Left lung (tissue), 4 donors: ENCODE measurements at regions not wholly inside any gene's neighbourhood (a gene's known extent, or its start where the extent isn't known, plus 50 kb on each side); places are given as distances from the start of the nearest gene placed in this dataset.

ENCODE experiments used
- ATAC-seq: fragments of 200-7000 bp; cut with Tn5 transposase; one replicate; pipeline ENCODE4 v1.9.1; 2020; ENCODE audit warnings: moderate library complexity
- DNase-seq, 4 donors: peaks; one replicate each; pipeline ENCODE4 v3.0.0-alpha.2; 2013 to 2020
- H3K27ac ChIP-seq, 2 donors: fragments of 200-600 bp; sonication (generic) in 1 of 2; one replicate each; pipeline versions ENCODE4 v1.5.0 to v1.8.0; 2020 to 2021
- H3K27me3 ChIP-seq, 2 donors: fragments of 200-600 bp; sonication (generic) in 1 of 2; one replicate each; pipeline versions ENCODE4 v1.5.0 to v1.8.0; 2020 to 2021
- H3K36me3 ChIP-seq, 2 donors: fragments of 200-600 bp; sonication (generic) in 1 of 2; one replicate each; pipeline versions ENCODE4 v1.5.0 to v1.8.0; 2020 to 2021
- H3K4me1 ChIP-seq, 2 donors: fragments of 200-600 bp; one replicate each; pipeline ENCODE4 v1.8.0; 2021
- H3K4me3 ChIP-seq, 2 donors: fragments of 200-600 bp; sonication (generic) in 1 of 2; one replicate each; pipeline versions ENCODE4 v1.5.0 to v1.8.0; 2020 to 2021; ENCODE audit warnings: mild to moderate bottlenecking in 1 of 2
- H3K9me3 ChIP-seq, 2 donors: fragments of 200-600 bp; sonication (generic) in 1 of 2; one replicate each; pipeline versions ENCODE4 v1.5.0 to v1.8.0; 2020 to 2021
- CTCF ChIP-seq, 2 donors: fragments of 200-600 bp; sonication (generic) in 1 of 2; IDR thresholded peaks; one replicate each; pipeline versions ENCODE4 v1.5.0 to v1.8.0; 2021; ENCODE audit warnings: antibody characterized with exemption in 2 of 2
- intact Hi-C, 2 donors: fragments of 100-400 bp; cut with DNase I; formaldehyde crosslinking; loops; one replicate each; pipeline versions ENCODE4 v1.11.2 to v1.14.2; 2022
- donor health status: DM: no; HTN: yes; CAD: no.
- donor health status: DM: no; HTN: no; CAD: no.

DNA sequence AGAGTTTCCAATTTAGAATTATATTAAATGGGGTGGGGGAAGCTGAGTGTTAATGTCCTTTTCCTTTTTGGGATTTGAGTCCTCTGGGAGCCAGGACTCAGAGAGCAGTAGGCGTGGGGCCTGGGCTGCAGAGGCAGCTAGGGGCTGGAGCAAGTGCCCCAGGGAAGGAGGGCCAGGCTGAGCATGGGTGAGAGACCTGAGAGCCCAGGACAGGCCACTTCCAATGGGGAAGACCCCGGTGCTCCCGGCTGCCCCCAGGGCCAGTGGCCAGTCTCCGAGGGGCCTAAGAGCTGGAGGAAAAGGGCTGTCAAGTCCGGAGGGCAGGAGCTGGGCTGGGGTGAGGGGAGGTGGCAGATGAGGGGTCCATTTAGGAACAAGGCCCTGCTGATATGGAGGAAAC is 371.5 kb downstream of the ZNF536 start:
- H3K4me3 ChIP-seq: no peak overlapping the region
- H3K36me3 ChIP-seq: no peaks in the 10 kb centered on the region
- H3K9me3 ChIP-seq: no peaks in the 10 kb centered on the region
- no peak overlapping the region for H3K27ac ChIP-seq
- no peaks in the 10 kb centered on the region for H3K4me1 ChIP-seq
- peaks cover 0 to 19% of the 10 kb centered on the region in 2 donors for H3K27me3 ChIP-seq
- intact Hi-C loops: no loop called here
- no peak for ATAC-seq
- TF ChIP-seq CTCF (IDR thresholded peaks at IDR 0.05): no peak
- DNase-seq: no peak

DNA sequence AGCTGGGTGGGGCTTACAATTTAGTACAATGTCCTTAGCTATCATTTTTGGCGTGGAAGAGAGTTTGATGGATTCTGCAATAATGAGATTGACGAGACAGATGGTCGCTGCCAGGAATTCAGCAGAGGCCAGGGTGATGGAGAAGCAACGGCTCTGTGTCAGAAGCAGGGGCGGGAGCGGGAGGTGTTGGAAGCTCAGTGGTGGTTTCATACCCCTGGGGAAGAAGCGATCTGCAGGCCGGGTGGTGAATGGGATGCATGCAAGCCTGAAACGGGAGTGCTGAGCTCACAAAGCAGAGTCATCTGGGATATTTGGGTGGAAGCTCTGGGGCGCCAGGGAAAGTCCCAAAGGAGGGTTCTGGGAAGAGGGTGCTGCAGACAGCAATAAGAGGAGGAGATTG is 370.8 kb downstream of the ZNF536 start:
- Histone ChIP-seq H3K4me1 (no peaks in the 10 kb centered on the region), H3K9me3 (no peaks in the 10 kb centered on the region), H3K27me3 (peaks cover 0 to 19% of the 10 kb centered on the region in 2 donors), H3K27ac (no peak overlapping the region), H3K36me3 (no peaks in the 10 kb centered on the region), H3K4me3 (no peak overlapping the region)
- no peak for ATAC-seq
- no peak for DNase-seq
- intact Hi-C loops: no loop called here
- TF ChIP-seq CTCF (IDR thresholded peaks at IDR 0.05): no peak

DNA sequence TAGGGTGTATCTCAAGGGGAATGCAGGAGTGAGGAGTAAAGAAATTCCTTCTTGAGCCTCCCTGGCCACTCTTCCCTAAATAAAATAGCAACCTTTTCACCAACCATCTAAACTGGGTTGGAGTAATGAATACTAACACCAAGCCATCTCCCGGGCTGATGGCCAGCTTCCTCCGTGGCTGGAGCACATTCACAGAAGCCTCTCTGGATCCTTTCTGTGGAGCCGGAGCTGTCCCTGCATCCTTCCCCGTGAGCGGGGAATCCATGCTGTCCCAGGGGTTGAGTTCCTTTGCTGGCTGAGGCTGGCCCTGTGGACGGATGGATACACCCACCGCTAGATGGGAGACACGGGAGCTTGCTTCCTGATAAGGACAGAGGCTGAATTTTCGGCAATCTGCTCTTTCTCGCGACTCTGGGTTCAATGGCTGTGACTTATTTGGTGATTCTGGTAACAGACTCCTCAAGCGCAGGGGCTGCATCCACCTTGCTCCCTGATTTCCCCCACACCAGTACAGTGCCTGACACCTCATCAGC is 370.3 kb downstream of the ZNF536 start:
- intact Hi-C loops: no loop called here
- no peaks in the 10 kb centered on the region for H3K9me3 ChIP-seq
- no peaks in the 10 kb centered on the region for H3K4me1 ChIP-seq
- ATAC-seq: no peak
- H3K36me3 ChIP-seq: no peaks in the 10 kb centered on the region
- H3K27me3 ChIP-seq: peaks cover 0 to 19% of the 10 kb centered on the region in 2 donors
- peak in 1 of 4 donors; percentile 13 for DNase-seq
- no peak for TF ChIP-seq CTCF (IDR thresholded peaks at IDR 0.05)
- H3K27ac ChIP-seq: no peak overlapping the region
- H3K4me3 ChIP-seq: no peak overlapping the region

DNA sequence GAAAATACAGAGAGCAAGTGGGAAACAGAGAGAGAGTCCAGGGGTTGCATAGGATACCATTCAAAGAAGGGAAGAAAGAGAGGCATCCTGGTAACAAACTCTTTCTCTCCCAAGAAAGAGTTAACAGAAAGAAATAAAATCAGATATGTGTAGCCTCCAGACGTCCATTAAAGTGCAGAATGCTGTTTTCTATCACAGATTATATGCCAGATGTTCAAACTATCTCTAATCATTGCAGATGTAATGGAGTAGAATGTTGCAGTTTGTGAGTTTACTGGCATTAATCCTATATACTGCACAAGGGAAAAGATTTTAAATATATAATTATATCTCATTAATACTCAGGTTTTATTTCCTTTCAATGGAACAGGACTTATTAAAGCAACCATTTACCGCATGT is 369.4 kb downstream of the ZNF536 start:
- Histone ChIP-seq H3K9me3 (no peaks in the 10 kb centered on the region), H3K4me1 (no peaks in the 10 kb centered on the region), H3K36me3 (no peaks in the 10 kb centered on the region), H3K27me3 (peaks cover 0 to 19% of the 10 kb centered on the region in 2 donors), H3K4me3 (no peak overlapping the region), H3K27ac (no peak overlapping the region)
- ATAC-seq (no peak), DNase-seq (no peak)
- intact Hi-C loops: no loop called here
- TF ChIP-seq CTCF (IDR thresholded peaks at IDR 0.05): no peak

- no peaks in the 10 kb centered on the region for H3K4me1 ChIP-seq
- no peak for DNase-seq
- no peak for TF ChIP-seq CTCF (IDR thresholded peaks at IDR 0.05)
- no peaks in the 10 kb centered on the region for H3K9me3 ChIP-seq
- H3K27me3 ChIP-seq: peaks cover 0 to 19% of the 10 kb centered on the region in 2 donors
- no peak overlapping the region for H3K4me3 ChIP-seq
- no peaks in the 10 kb centered on the region for H3K36me3 ChIP-seq
- no peak for ATAC-seq
- no peak overlapping the region for H3K27ac ChIP-seq
- intact Hi-C loops: no loop called here
Observed at GRCh38 chr19:30739394-30739793, 367.2 kb downstream of the ZNF536 start.
